SU-DHL-6 (cell line): ENCODE measurements at regions not wholly inside any gene's neighbourhood (a gene's known extent, or its start where the extent isn't known, plus 50 kb on each side); places are given as distances from the start of the nearest gene placed in this dataset.

ENCODE experiments used
- CTCF ChIP-seq: fragments of 200-600 bp; sonication (generic); IDR thresholded peaks from one replicate; pipeline ENCODE4 v1.5.1; 2017; ENCODE audit warnings: antibody characterized with exemption, mild to moderate bottlenecking, low read length, moderate library complexity; ENCODE audit not compliant: insufficient read depth, poor library complexity, severe bottlenecking
- EZH2phosphoT487 ChIP-seq: fragments of 200-600 bp; sonication (generic), shearing (Covaris generic); conservative IDR thresholded peaks from 2 replicates; pipeline ENCODE4 v1.6.1; 2018; ENCODE audit warnings: mild to moderate bottlenecking, antibody characterized with exemption, low read length, moderate library complexity, mixed read lengths

GRCh38 chrX:140151316-140151715 lies 186.0 kb upstream of the CXorf66 start:
- TF ChIP-seq CTCF = no peak
- TF ChIP-seq EZH2phosphoT487 = no peak
